ENCODE measurements at regions not wholly inside any gene's neighbourhood (a gene's known extent, or its start where the extent isn't known, plus 50 kb on each side); places are given as distances from the start of the nearest gene placed in this dataset.
A peak's percentile ranks its signal among the peaks of the same experiment; 100 is the strongest.

- intact Hi-C loops (cut with micrococcal nuclease; ENCODE audit: unreplicated experiment): no loop called here
These were observed 755.7 kb downstream of the KCNA4 start for GRCh38 chr11:29260939-29261705.

GRCh38 chr11:29258411-29258810, 758.4 kb downstream of the KCNA4 start:
- no peak for DNase-seq
- peaks cover 17% of the 10 kb centered on the region for H3K4me1 Mint-ChIP-seq (ENCODE audit: low read depth, unreplicated experiment)
- H3K4me3 Mint-ChIP-seq (ENCODE audit: low read depth, unreplicated experiment): no peak overlapping the region
- no peaks in the 10 kb centered on the region for H3K36me3 Mint-ChIP-seq (ENCODE audit: insufficient read depth, unreplicated experiment)
- H3K9me3 Mint-ChIP-seq (ENCODE audit: low read depth, unreplicated experiment): no peaks in the 10 kb centered on the region
- intact Hi-C loops (cut with micrococcal nuclease; ENCODE audit: unreplicated experiment): no loop called here
- H3K27ac Mint-ChIP-seq (ENCODE audit: unreplicated experiment): no peak overlapping the region
- no peak for TF ChIP-seq CTCF (IDR thresholded peaks at IDR 0.05; ENCODE audit: unreplicated experiment)
- CTCF ChIA-PET: no interaction called here
- no TSS peak for BruUV-seq (replicated peaks)
- no peaks in the 10 kb centered on the region for H3K27me3 Mint-ChIP-seq (ENCODE audit: unreplicated experiment)

More at GRCh38 chr11:29260939-29261705, 755.7 kb downstream of the KCNA4 start:
- Mint-ChIP-seq H3K27me3 (ENCODE audit: unreplicated experiment) (no peaks in the 10 kb centered on the region), H3K9me3 (ENCODE audit: low read depth, unreplicated experiment) (no peaks in the 10 kb centered on the region), H3K27ac (ENCODE audit: unreplicated experiment) (no peak overlapping the region), H3K4me3 (ENCODE audit: low read depth, unreplicated experiment) (no peak overlapping the region), H3K4me1 (ENCODE audit: low read depth, unreplicated experiment) (peaks cover 17% of the 10 kb centered on the region), H3K36me3 (ENCODE audit: insufficient read depth, unreplicated experiment) (no peaks in the 10 kb centered on the region)
- TF ChIP-seq CTCF (IDR thresholded peaks at IDR 0.05; ENCODE audit: unreplicated experiment): no peak
- DNase-seq: peak; percentile 59
- no TSS peak for BruUV-seq (replicated peaks)
- CTCF ChIA-PET: interaction anchor here (0.6 to 1.8 kb wide), 7 partner anchors 9 to 1729 kb away, joined by 3 to 19 read pairs (median 4); no protein-coding TSS in a partner anchor

GRCh38 chr11:29256580-29256979, 760.2 kb downstream of the KCNA4 start:
- CTCF ChIA-PET: no interaction called here
- no peak for DNase-seq

GRCh38 chr11:29255401-29255800, 761.4 kb downstream of the KCNA4 start:
- Mint-ChIP-seq H3K27ac (ENCODE audit: unreplicated experiment) (no peak overlapping the region), H3K27me3 (ENCODE audit: unreplicated experiment) (no peaks in the 10 kb centered on the region), H3K4me3 (ENCODE audit: low read depth, unreplicated experiment) (no peak overlapping the region), H3K4me1 (ENCODE audit: low read depth, unreplicated experiment) (peaks cover 2% of the 10 kb centered on the region), H3K9me3 (ENCODE audit: low read depth, unreplicated experiment) (no peaks in the 10 kb centered on the region), H3K36me3 (ENCODE audit: insufficient read depth, unreplicated experiment) (no peaks in the 10 kb centered on the region)
- CTCF ChIA-PET: interaction anchor here (0.6 kb wide), 1 partner anchor 1386 kb away, joined by 5 read pairs; no protein-coding TSS in a partner anchor
- TF ChIP-seq CTCF (IDR thresholded peaks at IDR 0.05; ENCODE audit: unreplicated experiment): no peak
- BruUV-seq (replicated peaks): no TSS peak
- intact Hi-C loops (cut with micrococcal nuclease; ENCODE audit: unreplicated experiment): no loop called here
- no peak for DNase-seq

More at GRCh38 chr11:29256580-29256979, 760.2 kb downstream of the KCNA4 start:
- Mint-ChIP-seq H3K9me3 (ENCODE audit: low read depth, unreplicated experiment) (no peaks in the 10 kb centered on the region), H3K4me1 (ENCODE audit: low read depth, unreplicated experiment) (peaks cover 13% of the 10 kb centered on the region), H3K4me3 (ENCODE audit: low read depth, unreplicated experiment) (no peak overlapping the region), H3K27ac (ENCODE audit: unreplicated experiment) (no peak overlapping the region), H3K36me3 (ENCODE audit: insufficient read depth, unreplicated experiment) (no peaks in the 10 kb centered on the region), H3K27me3 (ENCODE audit: unreplicated experiment) (no peaks in the 10 kb centered on the region)
- TF ChIP-seq CTCF (IDR thresholded peaks at IDR 0.05; ENCODE audit: unreplicated experiment): no peak
- no TSS peak for BruUV-seq (replicated peaks)
- intact Hi-C loops (cut with micrococcal nuclease; ENCODE audit: unreplicated experiment): no loop called here

Data from Calu3 (cell line).